COLO668 (cell line): ENCODE measurements at regions not wholly inside any gene's neighbourhood (a gene's known extent, or its start where the extent isn't known, plus 50 kb on each side); places are given as distances from the start of the nearest gene placed in this dataset.

ENCODE experiments used
- DNase-seq: peaks from one replicate; lab custom pipeline; 2025; ENCODE audit not compliant: unreplicated experiment; lab: John Stamatoyannopoulos, UW

DNA sequence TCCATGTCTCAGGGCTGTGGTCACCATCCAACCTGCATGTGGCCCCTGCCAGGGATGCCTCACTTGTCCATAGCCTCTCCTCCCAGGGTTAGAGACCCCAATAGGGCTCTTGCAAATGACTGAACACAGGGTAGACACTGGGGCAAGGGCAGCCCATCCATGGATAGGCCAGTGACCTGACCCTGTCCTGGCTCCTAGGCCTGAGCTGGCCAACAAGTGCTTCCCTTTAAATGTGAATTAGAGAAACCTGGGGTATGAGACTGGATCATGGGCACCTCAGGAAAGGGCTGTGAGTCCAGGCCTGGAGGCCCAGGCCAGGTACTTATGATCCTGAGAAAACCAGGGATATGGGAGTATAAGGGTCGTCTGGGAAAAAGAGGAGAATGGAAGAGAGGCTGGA lies 64.5 kb downstream of the COPS8 start:
- DNase-seq = no peak

DNA sequence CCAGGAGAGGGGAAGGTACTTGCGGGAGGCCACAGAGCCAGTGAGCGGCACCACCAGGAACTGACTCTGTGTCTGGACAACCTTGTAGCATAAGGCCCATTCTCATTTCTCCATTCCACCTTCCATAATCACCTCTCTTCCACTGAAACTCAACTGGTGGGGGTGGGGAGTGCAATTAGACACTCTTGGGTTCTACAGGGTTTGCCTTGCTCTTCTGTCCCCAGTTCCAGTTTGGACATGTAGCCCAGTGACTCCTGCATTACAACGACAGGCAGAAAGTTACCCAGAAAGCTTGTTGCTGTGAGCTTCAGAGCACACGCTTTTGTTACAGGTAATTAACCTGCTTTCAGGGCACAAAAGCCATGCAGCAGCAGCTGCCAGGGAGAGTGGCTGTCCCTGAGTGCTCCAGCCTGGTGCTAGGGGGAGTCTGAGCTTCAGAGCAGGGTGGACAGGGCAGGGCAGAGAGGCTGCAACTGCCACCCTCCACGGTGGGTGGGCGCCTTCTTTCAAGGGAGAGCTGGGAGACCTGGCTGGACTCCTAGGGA lies 65.2 kb downstream of the COPS8 start:
- no peak for DNase-seq

DNA sequence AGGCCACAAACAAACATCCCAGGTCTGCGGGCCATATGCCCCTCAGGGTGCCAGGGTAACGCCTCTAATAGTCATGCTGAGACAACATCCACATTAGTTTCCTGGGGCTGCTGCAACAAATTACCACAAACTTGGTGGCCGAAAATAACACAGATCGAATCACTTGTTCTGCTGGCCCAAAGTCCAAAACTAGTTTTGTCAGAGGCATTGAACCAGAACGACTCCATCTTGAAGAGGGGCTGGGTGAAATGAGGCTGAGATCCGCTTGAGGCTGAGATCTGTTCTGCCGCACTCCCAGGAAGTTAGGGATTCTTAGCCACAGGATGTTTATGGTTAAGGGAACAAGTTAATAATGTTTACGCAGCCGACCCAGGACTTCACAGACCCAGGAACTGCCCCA lies 66.7 kb downstream of the COPS8 start:
- no peak for DNase-seq

DNA sequence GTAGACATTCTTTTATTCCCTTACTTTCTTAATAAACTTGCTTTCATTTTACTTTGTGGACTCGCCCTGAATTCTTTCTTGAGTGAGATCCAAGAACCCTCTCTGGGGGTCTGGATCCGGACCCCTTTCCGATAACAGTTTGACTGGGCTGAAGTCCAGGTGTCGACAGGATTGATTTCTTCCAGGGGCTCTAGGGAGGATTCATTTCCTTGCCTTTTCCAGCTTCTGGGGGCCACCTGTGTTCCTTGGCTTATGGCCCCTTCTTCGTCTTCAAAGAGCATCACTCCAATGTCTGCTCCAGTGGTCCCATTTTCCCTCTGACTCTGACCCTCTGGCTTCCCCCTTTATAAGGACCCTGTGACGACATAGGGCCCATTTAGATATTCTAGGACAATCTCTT lies 67.5 kb downstream of the COPS8 start:
- no peak for DNase-seq

DNA sequence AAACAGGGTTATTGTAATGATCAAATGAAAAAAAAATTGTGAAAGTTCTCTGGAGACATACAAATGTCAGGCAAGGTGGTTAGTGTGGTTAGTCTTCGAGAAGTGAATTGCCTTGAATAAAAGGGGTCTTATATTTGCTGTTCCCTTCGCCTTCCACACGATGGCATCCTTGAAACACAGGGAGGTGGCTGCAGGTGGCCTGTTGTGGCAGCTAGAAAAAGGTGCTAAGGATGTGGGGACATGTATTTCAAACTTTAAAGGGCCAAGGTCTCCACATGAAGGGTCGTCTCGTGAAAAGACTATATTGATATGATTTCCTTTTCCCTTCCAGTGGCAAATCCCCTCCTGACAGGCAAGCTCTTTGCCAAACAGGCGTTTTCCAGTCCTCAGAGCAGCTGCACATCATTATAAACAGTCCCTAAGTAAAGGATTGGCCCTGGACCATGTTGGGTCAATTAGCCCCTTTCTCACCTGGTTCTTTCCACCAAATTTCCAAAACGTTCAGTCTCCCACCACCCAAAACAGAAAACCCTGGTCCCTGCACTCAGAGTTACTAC lies 68.5 kb downstream of the COPS8 start:
- DNase-seq = peak; percentile 36

DNA sequence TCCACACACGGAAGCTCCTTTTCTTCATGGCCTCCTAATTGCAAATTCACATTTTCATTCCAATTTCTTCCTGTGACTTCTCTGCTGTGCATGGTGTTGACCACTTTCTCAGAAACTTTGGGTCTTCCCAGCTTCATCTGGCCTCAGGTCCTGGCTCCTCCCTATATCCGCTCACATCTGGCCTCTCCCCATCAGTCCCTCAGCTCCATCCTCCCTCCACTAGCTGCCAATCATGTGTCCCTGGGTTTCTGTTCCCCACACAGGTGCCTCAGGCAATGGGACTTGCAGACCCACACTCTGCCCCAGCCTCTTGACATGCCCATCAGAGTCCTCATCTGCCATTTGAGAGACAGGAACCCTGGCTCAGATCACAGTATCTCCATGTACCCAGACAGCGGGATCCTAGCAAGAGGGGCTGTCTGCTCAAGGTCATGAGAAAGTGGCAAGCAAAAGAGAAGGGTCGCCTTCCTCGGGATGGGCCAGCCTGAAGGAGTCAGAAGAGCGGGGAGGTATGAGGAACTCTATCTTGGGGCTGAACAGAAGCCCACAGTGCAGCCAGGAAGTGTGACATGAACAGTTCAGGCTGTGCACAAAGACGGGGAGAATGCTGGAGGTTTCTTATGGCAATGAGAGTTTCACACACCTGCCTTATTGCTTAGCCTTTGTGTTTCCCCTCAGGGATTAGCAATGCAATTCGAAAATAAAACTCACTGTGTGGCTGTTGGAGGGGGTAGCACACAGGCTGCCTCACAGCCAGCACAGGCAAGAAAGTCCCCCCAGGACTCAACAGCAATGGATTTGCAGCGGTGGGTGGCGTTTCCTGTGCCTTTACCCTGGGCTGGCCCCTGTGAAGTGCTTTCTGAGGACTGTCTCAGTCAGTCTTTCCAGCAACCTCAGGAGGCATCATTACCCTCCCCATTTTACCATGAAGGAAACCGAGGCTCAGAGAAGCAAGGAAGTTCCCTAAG lies 69.5 kb downstream of the COPS8 start:
- DNase-seq = no peak

DNA sequence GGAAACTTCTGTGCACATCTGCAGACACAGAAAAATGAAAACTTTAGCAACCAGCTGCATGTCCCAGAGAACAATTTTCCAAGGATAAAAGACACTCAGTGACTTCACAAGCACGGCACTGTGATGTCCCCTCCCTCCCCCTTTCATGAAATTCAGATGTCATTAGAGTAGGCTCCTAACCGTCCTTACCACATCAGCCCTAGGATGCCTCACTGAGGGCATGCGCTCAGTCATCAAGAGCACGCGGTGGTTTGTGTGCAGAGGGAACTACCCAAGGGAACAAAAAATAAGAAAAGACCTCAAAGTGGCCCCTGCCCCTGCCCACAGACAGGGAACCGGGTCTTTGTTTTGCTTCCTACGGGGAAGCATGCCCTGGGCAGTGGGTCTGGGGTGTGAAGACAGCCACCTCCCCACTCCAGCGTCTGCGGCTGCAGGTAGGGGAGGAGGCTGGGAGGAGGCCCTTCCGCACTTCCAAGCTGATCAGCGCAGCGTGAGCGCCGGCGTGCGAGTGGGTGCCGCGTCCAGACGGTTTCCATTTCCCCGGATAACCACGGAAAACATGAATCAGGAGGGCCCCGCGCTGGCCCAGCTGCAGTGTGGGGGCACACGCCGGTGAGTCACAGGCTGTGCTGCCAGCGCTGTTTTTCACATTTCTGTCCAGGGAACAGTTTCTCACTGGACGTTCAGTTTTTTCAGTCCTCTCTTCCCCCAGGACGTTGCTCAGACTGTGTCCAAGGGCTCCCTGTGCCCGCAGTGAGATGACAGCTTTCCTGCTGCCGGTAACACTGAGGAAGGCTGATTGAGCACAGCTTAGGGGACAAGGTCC lies 70.6 kb downstream of the COPS8 start:
- DNase-seq = no peak

DNA sequence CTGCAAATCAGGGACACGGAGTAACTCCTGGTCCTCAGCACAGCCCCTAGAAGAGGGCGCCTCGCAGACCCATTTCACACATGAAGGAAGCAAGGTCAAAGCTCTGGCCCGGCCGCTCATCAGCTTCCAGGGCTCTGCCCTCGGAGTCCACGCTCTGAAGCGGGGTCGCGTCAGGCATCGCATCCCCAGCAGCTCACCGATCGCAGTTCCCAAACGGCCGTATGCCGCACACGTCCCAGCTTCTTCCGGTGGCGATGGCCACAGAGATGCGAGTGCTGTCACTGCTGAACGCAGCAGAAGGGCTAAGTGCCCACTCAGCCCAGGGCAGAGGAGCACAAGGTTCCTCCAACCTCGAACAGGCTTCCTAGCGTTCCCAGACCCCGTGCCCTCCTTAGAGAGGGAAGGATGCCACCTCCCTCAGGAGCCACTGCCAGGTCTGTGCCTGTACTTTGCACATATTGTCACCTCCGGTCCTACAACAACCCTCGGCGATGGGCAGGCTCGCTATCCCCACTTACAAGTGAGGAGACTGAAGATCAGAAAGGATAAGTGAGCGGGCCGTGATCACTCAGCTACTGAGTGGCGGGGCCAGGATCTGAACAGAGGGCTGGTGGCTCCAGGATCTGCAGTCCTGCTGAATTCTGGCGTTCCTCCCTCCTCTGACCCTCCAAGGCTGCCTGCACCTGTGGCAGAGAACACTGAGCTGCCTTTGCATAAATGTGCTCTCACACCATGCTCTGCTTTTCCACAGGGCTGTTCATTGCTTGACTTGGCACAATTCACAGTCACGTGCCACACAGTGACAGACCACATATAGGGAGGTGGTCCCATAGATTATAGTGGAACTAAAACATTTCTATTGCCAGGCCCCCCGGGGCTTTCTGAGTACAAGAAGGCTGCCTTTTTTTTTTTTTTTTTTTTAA lies 71.4 kb downstream of the COPS8 start:
- no peak for DNase-seq

DNA sequence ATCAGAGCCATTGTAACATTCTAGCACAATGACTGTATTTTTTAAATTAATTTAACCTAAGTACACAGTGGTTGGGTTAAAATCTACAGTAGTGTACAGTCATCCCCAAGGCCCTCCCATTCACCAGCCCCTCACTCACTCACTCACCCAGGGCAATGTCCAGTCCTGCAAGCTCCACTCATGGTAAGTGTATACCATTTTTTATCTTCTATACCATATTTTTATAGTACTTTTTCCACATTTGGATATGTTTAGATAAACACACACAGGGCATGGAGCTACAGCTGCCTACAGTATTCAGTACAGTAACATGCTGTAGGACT lies 72.1 kb downstream of the COPS8 start:
- no peak for DNase-seq

DNA sequence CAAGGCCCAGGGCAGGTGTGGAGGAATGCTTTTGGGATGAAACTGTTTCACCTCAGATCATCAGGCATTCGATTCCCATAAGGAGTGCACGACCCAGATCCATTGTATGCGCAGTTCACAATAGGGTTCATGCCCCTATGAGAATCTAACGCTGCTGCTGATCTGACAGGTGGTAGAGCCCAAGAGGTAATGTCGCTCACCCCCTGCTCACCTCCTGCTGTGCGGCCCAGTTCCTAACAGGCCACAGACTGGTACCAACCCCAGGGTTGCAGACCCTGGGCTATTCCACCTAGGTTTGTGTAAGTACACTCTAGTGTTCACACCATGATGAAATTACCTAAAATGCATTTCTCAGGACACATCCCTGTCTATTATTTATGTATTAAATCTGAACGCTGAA lies 72.5 kb downstream of the COPS8 start:
- no peak for DNase-seq

DNA sequence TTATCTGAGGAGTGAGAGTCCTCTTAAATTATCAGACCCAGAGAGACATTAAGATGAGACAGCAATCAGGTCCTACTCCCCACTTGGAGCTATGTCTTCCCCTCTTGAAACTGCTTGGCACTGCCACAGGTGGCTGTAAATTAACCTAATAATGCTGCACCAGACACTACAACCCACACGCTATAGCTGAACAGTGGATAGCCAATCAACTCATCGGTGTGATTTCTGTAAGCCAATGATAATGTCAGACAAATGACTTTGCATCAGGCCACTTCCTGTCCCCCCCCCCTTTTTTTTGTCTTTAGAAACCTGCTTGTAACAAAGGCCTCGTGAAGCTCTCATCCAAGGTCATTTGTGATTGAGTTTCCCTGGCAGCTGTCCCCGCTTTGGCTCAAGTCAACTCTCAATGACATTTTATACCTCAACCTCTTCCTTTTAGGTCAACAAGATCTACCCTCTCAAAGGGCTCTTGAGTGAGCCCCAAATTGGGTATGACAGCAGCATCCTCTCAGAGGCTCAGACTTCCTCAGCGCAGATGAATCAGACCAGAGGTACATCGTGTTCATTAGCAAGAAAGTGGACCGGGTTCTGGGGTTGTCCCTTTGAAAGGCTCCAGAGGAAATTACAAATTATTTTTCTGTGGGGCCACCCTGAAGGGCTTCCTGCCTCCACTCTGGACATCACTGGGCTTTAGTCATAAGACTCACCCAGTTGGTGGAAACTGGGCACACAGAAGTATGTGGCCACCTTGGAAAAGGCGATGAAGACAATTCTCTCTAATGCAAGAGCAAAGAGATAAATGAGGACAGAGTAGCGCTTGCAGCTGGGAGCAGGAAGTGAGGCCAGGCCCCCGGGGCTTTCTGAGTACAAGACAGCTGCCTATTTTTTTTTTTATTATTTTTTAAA lies 73.6 kb downstream of the COPS8 start:
- no peak for DNase-seq

DNA sequence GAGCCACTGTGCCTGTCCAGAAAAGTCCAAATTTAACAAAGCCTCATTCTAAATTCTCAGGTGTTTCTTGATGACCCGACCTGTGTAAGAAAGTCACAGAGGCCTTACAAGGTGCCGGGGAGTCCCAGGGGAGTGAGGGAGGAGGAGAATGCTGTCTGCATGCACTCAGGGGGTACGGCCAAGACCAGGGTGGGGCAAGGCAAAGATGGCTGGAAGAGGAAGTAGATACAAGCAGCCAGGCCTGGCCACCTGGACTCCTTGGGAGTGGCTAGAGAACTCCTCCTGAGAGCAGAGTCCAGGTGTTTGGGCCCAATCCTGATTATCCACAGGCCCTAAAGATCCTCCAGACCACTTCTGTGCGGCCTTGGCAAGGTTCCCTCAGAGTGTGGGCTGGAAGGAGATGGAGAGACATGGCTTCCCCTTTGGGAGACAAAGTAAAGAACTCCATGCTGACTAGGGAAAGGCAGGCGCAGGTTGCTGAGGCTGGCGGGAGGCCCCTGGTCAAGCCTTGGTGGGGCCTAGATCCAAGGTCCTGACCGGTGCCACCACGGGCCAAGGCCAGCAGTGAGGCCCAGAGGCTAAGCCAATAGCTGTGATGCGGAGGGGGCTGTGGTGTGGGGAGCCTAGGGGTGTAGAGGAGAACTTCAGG lies 74.7 kb downstream of the COPS8 start:
- DNase-seq = no peak

DNA sequence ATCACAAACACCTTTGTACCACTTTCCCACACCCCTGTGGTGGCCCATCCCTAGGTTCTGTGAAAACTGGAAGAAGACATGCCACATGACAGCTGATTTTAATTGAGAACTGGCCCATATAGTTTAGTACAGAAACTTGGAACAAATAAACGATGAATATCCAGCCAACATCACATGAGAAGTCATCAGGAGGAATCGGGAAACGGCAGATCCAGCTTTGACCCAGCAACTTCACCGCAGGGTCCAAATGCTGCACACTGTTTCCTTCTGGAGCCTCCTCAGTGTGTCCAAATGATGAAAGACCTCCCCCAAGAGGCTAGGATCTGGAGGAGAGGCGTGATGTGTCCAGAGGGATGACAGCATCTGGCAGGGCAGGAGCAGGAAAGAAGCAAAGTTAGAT lies 75.5 kb downstream of the COPS8 start:
- DNase-seq = no peak

DNA sequence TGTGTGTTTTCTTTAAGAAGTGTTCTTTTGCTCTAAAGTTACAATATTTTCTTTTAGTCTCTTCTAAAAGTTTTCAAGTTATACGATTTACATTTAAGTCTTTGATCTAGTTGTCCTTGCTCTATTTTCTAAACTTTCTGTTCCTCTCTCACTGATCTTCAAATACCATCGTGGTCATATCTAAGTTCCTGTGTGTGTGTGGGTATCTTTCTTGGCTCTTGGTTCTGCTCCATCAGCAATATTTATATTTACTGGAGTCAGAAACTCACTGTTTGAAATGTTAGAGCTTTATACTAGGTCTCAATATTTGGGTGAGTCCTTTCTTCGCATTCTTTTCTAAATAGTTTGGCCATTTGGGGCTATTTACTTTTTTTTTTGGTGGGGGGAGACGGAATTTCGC lies 77.3 kb downstream of the COPS8 start:
- no peak for DNase-seq

DNA sequence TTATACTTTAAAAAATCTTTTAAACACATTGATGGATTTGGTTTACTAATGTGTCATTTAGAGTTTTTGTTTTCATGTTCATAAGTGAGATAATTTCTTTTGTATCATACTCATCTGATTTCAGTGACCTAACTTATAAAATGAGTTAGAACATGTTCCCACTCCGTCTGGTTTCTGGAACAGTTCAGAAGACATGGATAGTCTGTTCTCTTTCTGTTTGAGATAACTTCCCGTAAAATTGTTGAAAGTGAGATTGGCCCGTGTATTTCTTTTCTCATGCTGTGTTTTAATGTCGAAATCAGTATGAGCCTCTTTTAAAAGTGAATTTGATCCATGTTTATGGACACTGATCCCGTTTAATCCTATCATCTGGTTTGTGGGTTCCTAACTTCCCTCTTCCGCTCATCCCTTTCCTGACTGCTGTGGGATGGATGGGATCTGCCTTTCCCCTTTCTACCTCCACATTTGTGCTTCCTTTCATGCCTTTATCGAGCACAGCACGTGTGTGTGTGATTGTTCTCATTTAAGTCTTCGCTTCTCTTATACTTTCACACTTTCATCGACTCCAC lies 78.9 kb downstream of the COPS8 start:
- no peak for DNase-seq

DNA sequence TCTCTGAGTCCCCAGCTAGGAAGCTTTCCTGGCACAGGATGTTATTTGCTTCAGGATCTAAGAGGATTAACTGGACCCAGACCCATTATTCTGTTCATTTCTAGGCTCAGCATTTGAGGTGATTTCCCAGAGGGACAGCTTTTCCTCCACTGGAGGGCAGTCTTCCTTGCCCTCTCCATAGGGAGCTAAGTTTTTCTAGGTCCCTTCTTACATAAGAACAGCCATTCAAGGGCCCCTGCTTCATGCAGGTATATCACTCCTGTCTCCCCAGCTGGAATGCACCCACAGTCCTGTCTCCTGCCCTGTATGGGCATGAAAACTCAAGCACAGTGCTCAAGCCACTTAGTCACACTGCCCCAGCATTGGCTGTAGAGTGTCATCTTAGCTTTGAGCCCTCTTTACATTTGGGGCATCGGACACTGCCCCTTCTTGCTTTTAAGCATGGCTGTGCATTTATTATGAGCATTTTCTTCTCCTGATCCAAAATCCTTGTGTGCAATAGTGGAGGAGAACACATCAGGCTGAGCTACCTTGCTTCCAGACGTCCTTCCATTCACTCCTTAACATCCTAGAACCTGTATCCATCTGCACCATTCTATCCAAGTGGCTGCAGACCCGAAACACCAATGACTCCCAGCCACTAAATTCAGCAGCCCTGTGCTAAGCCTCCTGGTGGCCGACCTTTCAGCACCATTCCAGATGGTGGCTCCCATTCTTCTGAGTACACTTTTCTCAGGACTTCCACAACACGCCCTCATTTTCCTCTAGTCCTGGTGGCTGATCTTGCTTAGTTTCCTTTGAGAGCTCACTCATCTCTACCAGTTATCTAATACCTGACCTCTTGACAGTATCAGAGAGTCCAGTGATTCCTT lies 80.0 kb downstream of the COPS8 start:
- DNase-seq = no peak

DNA sequence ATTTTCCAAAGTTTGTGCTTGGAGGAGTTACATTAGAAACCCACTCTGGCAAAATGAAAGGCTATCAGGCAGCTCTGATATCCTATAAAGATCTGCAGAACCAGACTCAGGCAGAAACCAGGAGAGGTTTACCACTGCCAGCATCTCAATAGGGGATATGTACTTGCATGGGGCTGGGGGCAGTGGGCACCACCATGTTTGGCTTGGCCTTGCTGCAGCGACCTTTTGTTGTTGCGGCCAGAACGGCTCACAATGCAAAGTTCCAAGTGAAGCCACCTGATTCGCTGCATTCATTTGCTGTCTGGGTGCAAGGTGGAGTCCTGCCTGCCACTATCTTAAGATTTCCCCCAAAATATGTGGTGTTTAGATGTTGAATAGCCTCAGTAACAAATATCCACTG lies 81.3 kb downstream of the COPS8 start:
- DNase-seq = no peak

DNA sequence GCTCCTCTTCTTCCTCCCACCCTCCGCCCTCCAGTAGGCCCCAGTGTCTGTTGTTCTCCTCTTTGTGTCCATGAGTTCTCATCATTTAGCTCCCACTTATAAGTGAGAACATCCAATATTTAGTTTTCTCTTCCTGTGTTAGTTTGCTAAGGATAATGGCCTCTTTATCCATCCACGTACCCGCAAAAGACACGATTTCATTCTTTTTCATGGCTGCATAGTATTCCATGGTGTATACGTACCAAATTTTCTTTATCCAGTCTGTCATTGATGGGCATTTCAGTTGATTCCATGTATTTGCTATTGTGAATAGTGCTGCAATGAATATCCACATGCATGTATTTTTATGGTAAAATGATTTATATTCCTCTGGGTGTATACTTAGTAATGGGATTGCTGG lies 82.2 kb downstream of the COPS8 start:
- no peak for DNase-seq
